Adrenal gland (tissue), 9 donors: ENCODE measurements at regions not wholly inside any gene's neighbourhood (a gene's known extent, or its start where the extent isn't known, plus 50 kb on each side); places are given as distances from the start of the nearest gene placed in this dataset.

Source experiments
- DNase-seq, 7 donors: peaks; one replicate each; pipeline ENCODE4 v3.0.0-alpha.2; 2019 to 2020
- H3K27ac ChIP-seq, 5 donors: fragments of 200-600 bp; sonication (generic) in 4 of 5; 1 replicate in 3 of 5; 2 replicates in 2 of 5; pipeline versions ENCODE4 v1.5.1 to v1.8.0; 2016 to 2020; ENCODE audit warnings: mild to moderate bottlenecking in 1 of 5
- H3K27me3 ChIP-seq: fragments of 200-600 bp; 2 replicates; pipeline ENCODE4 v1.8.0; 2021
- H3K36me3 ChIP-seq, 2 donors: fragments of 200-600 bp; replicated peaks in 1 of 2; 1 replicate in 1 of 2; 2 replicates in 1 of 2; pipeline versions ENCODE4 v1.5.1 to v1.8.0; 2018 to 2022
- H3K4me1 ChIP-seq, 2 donors: fragments of 200-600 bp; replicated peaks in 1 of 2; 1 replicate in 1 of 2; 2 replicates in 1 of 2; pipeline versions ENCODE4 v1.5.1 to v1.8.0; 2018 to 2021
- H3K4me3 ChIP-seq, 4 donors: fragments of 200-600 bp; sonication (generic) in 3 of 4; one replicate each; pipeline ENCODE4 v1.5.1; 2016 to 2018
- H3K9me3 ChIP-seq, 3 donors: fragments of 200-600 bp; sonication (generic) in 1 of 3; replicated peaks in 1 of 3; 1 replicate in 2 of 3; 2 replicates in 1 of 3; pipeline versions ENCODE4 v1.5.1 to v1.8.0; 2016 to 2021
- CTCF ChIP-seq, 6 experiments: fragments of 450-650 bp in 4 of 6; fragments of 200-600 bp in 2 of 6; sonication (generic) in 1 of 6; IDR thresholded peaks; 1 replicate in 5 of 6; 2 replicates in 1 of 6; pipeline versions ENCODE4 v1.5.1 to v1.8.0; 2016 to 2021; ENCODE audit warnings: antibody characterized with exemption in 6 of 6, mild to moderate bottlenecking in 2 of 6, moderate library complexity in 1 of 6
- POLR2A ChIP-seq, 2 donors: fragments of 450-650 bp; IDR thresholded peaks; one replicate each; pipeline ENCODE4 v1.6.1; 2017; ENCODE audit warnings: antibody characterized with exemption in 2 of 2, mild to moderate bottlenecking in 2 of 2, moderate library complexity in 1 of 2
- WGBS, 4 donors: extraction: QIAGEN DNeasy Blood & Tissue Kit in 2 of 4; methylation state at CpG; one replicate each; pipeline versions ENCODE4 v1.1.5 to v1.1.7; 2013 to 2017; 5-methylcytosine and 5-hydroxymethylcytosine counted together
- intact Hi-C, 2 donors: fragments of 100-400 bp; cut with DNase I; formaldehyde crosslinking; loops; one replicate each; pipeline versions ENCODE4 v1.14.1 to v1.15.0; 2022 to 2023
- donor health status: healthy with polysubstance abuse.
- donor health status: Bipolar disorder and iron deficiency.
- donor health status: DM: yes; HTN: yes; CAD: no.
- donor health status: DM: no; HTN: no; CAD: no.
- donor health status: DM: no; HTN: no; CAD: no.

GRCh38 chr7:69365651-69366192 lies 232.6 kb upstream of the AUTS2 start:
- Histone ChIP-seq H3K4me3 (no peak overlapping the region), H3K27me3 (no peaks in the 10 kb centered on the region), H3K36me3 (no peaks in the 10 kb centered on the region), H3K27ac (no peak overlapping the region), H3K4me1 (no peaks in the 10 kb centered on the region), H3K9me3 (no peaks in the 10 kb centered on the region)
- no peak for DNase-seq
- 68 to 72% (median 71%) methylated on average over 9 to 13 of the region's 13 CpGs for WGBS, 4 donors
- TF ChIP-seq CTCF (IDR thresholded peaks at IDR 0.05) (no peak), POLR2A (IDR thresholded peaks at IDR 0.05) (no peak)
- intact Hi-C loops = no loop called here

- 63 to 82% (median 73%) methylated on average over 7 to 8 of the region's 8 CpGs for WGBS, 4 donors
- no peaks in the 10 kb centered on the region for H3K4me1 ChIP-seq
- no peaks in the 10 kb centered on the region for H3K36me3 ChIP-seq
- H3K9me3 ChIP-seq = no peaks in the 10 kb centered on the region
- no peak overlapping the region for H3K27ac ChIP-seq
- no peak for DNase-seq
- TF ChIP-seq POLR2A (IDR thresholded peaks at IDR 0.05) (no peak), CTCF (IDR thresholded peaks at IDR 0.05) (no peak)
- intact Hi-C loops = no loop called here
- H3K4me3 ChIP-seq = no peak overlapping the region
- H3K27me3 ChIP-seq = no peaks in the 10 kb centered on the region
Measured at GRCh38 chr7:69367780-69368179, 230.5 kb upstream of the AUTS2 start.

GRCh38 chr7:69373171-69374043 lies 224.9 kb upstream of the AUTS2 start:
- no peak for TF ChIP-seq POLR2A (IDR thresholded peaks at IDR 0.05)
- no peak for TF ChIP-seq CTCF (IDR thresholded peaks at IDR 0.05)
- intact Hi-C loops = no loop called here
- no peak overlapping the region for H3K4me3 ChIP-seq

GRCh38 chr7:69374044-69374425 lies 224.2 kb upstream of the AUTS2 start:
- Histone ChIP-seq H3K27me3 (no peaks in the 10 kb centered on the region), H3K9me3 (no peaks in the 10 kb centered on the region), H3K4me3 (no peak overlapping the region), H3K36me3 (no peaks in the 10 kb centered on the region), H3K4me1 (peaks cover 0 to 5% of the 10 kb centered on the region in 2 donors), H3K27ac (no peak overlapping the region)
- intact Hi-C loops = no loop called here
- TF ChIP-seq CTCF (IDR thresholded peaks at IDR 0.05) = no peak
- no peak for TF ChIP-seq POLR2A (IDR thresholded peaks at IDR 0.05)
- 62 to 71% (median 67%) methylated on average over 5 of the region's 5 CpGs for WGBS, 4 donors
- DNase-seq = no peak

More at GRCh38 chr7:69373171-69374043, 224.9 kb upstream of the AUTS2 start:
- Histone ChIP-seq H3K36me3 (no peaks in the 10 kb centered on the region), H3K4me1 (peaks cover 0 to 5% of the 10 kb centered on the region in 2 donors), H3K9me3 (no peaks in the 10 kb centered on the region), H3K27ac (no peak overlapping the region), H3K27me3 (no peaks in the 10 kb centered on the region)
- peak in 2 of 7 donors; percentile 9 to 24 for DNase-seq
- WGBS, 4 donors = 47 to 76% (median 52%) methylated on average over 6 of the region's 6 CpGs
